Gastrocnemius medialis (tissue), 4 donors: ENCODE measurements at regions not wholly inside any gene's neighbourhood (a gene's known extent, or its start where the extent isn't known, plus 50 kb on each side); places are given as distances from the start of the nearest gene placed in this dataset.

Source experiments
- ATAC-seq, 2 donors: fragments of 150-250 bp; one replicate each; pipeline ENCODE4 v1.9.1; 2016
- DNase-seq, 2 donors: peaks; one replicate each; pipeline ENCODE4 v3.0.0-alpha.2; 2019
- H3K27ac ChIP-seq, 4 donors: fragments of 200-600 bp; sonication (generic); 1 replicate in 1 of 4; 2 replicates in 3 of 4; pipeline ENCODE4 v1.5.1; 2016 to 2018; ENCODE audit warnings: mild to moderate bottlenecking in 2 of 4, moderate library complexity in 1 of 4
- H3K27me3 ChIP-seq, 3 donors: fragments of 200-600 bp; sonication (generic) in 2 of 3; 1 replicate in 1 of 3; 2 replicates in 2 of 3; pipeline versions ENCODE4 v1.5.1 to v1.6.0; 2016 to 2019; ENCODE audit warnings: mild to moderate bottlenecking in 1 of 3, moderate library complexity in 1 of 3
- H3K36me3 ChIP-seq, 2 donors: fragments of 200-600 bp; sonication (generic) in 1 of 2; one replicate each; pipeline ENCODE4 v1.5.1; 2017 to 2018
- H3K4me1 ChIP-seq, 2 donors: fragments of 200-600 bp; sonication (generic) in 1 of 2; one replicate each; pipeline ENCODE4 v1.5.1; 2016 to 2017; ENCODE audit warnings: mild to moderate bottlenecking in 2 of 2
- H3K4me3 ChIP-seq, 4 donors: fragments of 200-600 bp; sonication (generic) in 3 of 4; 1 replicate in 1 of 4; 2 replicates in 3 of 4; pipeline ENCODE4 v1.5.1; 2016 to 2019; ENCODE audit warnings: mild to moderate bottlenecking in 2 of 4
- H3K9me3 ChIP-seq, 3 donors: fragments of 200-600 bp; sonication (generic) in 2 of 3; 1 replicate in 1 of 3; 2 replicates in 2 of 3; pipeline ENCODE4 v1.5.1; 2016 to 2019
- CTCF ChIP-seq, 5 experiments: fragments of 450-650 bp in 3 of 5; fragments of 200-600 bp in 2 of 5; sonication (generic) in 2 of 5; IDR thresholded peaks in 4 of 5; conservative IDR thresholded peaks in 1 of 5; 1 replicate in 4 of 5; 2 replicates in 1 of 5; pipeline ENCODE4 v1.5.1; 2016 to 2019; ENCODE audit warnings: antibody characterized with exemption in 5 of 5, mild to moderate bottlenecking in 3 of 5, moderate library complexity in 3 of 5
- POLR2A ChIP-seq, 2 donors: fragments of 450-650 bp; IDR thresholded peaks; one replicate each; pipeline ENCODE4 v1.6.1; 2017; ENCODE audit warnings: antibody characterized with exemption in 2 of 2, mild to moderate bottlenecking in 2 of 2, moderate library complexity in 2 of 2
- in situ Hi-C, 4 donors: fragments of 200-750 bp; cut with MboI; loops; one replicate each; pipeline versions ENCODE4 v1.15.0 to v1.8.0; 2017; ENCODE audit warnings: low sequenced_read_pairs in 4 of 4
- intact Hi-C: fragments of 100-400 bp; cut with DNase I; formaldehyde crosslinking; loops from one replicate; pipeline ENCODE4 v1.15.1; 2023; ENCODE audit warnings: low total_unique reads

- no peaks in the 10 kb centered on the region for H3K36me3 ChIP-seq
- no peak for TF ChIP-seq POLR2A (IDR thresholded peaks at IDR 0.05)
- no peak for TF ChIP-seq CTCF (IDR thresholded peaks at IDR 0.05 in 4 of 5, conservative IDR thresholded peaks at IDR 0.05 in 1 of 5)
- H3K27me3 ChIP-seq, result no peaks in the 10 kb centered on the region
- no peak overlapping the region for H3K27ac ChIP-seq
- intact Hi-C loops, result no loop called here
- no peak overlapping the region for H3K4me3 ChIP-seq
- no peaks in the 10 kb centered on the region for H3K4me1 ChIP-seq
- in situ Hi-C loops, result no loop called here
- DNase-seq, result no peak
- ATAC-seq, result no peak
- no peaks in the 10 kb centered on the region for H3K9me3 ChIP-seq
Measured at GRCh38 chr2:145144131-145144728, 624.3 kb upstream of the ZEB2 start.

- intact Hi-C loops (no loop called here), in situ Hi-C loops (no loop called here)
- no peak overlapping the region for H3K27ac ChIP-seq
- no peaks in the 10 kb centered on the region for H3K9me3 ChIP-seq
- H3K36me3 ChIP-seq, result no peaks in the 10 kb centered on the region
- no peaks in the 10 kb centered on the region for H3K27me3 ChIP-seq
- no peak for DNase-seq
- no peak overlapping the region for H3K4me3 ChIP-seq
- H3K4me1 ChIP-seq, result no peaks in the 10 kb centered on the region
- ATAC-seq, result no peak
- TF ChIP-seq CTCF (IDR thresholded peaks at IDR 0.05 in 4 of 5, conservative IDR thresholded peaks at IDR 0.05 in 1 of 5) (no peak), POLR2A (IDR thresholded peaks at IDR 0.05) (no peak)
Measured at GRCh38 chr2:145141981-145142380, 622.1 kb upstream of the ZEB2 start.

GRCh38 chr2:145140658-145141057 is 620.7 kb upstream of the ZEB2 start:
- TF ChIP-seq POLR2A (IDR thresholded peaks at IDR 0.05) (no peak), CTCF (IDR thresholded peaks at IDR 0.05 in 4 of 5, conservative IDR thresholded peaks at IDR 0.05 in 1 of 5) (no peak)
- no peak for ATAC-seq
- H3K9me3 ChIP-seq, result no peaks in the 10 kb centered on the region

GRCh38 chr2:145138626-145139025 is 618.7 kb upstream of the ZEB2 start:
- Histone ChIP-seq H3K27ac (no peak overlapping the region), H3K4me1 (no peaks in the 10 kb centered on the region), H3K36me3 (no peaks in the 10 kb centered on the region), H3K4me3 (no peak overlapping the region), H3K27me3 (no peaks in the 10 kb centered on the region), H3K9me3 (no peaks in the 10 kb centered on the region)
- no peak for TF ChIP-seq POLR2A (IDR thresholded peaks at IDR 0.05)
- no peak for TF ChIP-seq CTCF (IDR thresholded peaks at IDR 0.05 in 4 of 5, conservative IDR thresholded peaks at IDR 0.05 in 1 of 5)
- no peak for ATAC-seq
- in situ Hi-C loops, result no loop called here
- intact Hi-C loops, result no loop called here
- DNase-seq, result no peak

More at GRCh38 chr2:145140658-145141057, 620.7 kb upstream of the ZEB2 start:
- H3K27ac ChIP-seq, result no peak overlapping the region
- H3K27me3 ChIP-seq, result no peaks in the 10 kb centered on the region
- in situ Hi-C loops, result no loop called here
- no peaks in the 10 kb centered on the region for H3K36me3 ChIP-seq
- DNase-seq, result no peak
- no peaks in the 10 kb centered on the region for H3K4me1 ChIP-seq
- intact Hi-C loops, result no loop called here
- H3K4me3 ChIP-seq, result no peak overlapping the region

- in situ Hi-C loops (no loop called here), intact Hi-C loops (no loop called here)
- no peaks in the 10 kb centered on the region for H3K4me1 ChIP-seq
Measured at GRCh38 chr2:145137901-145138300, 618.0 kb upstream of the ZEB2 start.

More at GRCh38 chr2:145137901-145138300, 618.0 kb upstream of the ZEB2 start:
- DNase-seq (no peak), ATAC-seq (no peak)
- no peak for TF ChIP-seq CTCF (IDR thresholded peaks at IDR 0.05 in 4 of 5, conservative IDR thresholded peaks at IDR 0.05 in 1 of 5)
- TF ChIP-seq POLR2A (IDR thresholded peaks at IDR 0.05), result no peak
- Histone ChIP-seq H3K27me3 (no peaks in the 10 kb centered on the region), H3K36me3 (no peaks in the 10 kb centered on the region), H3K4me3 (no peak overlapping the region), H3K27ac (no peak overlapping the region), H3K9me3 (no peaks in the 10 kb centered on the region)
